Stimulated activated CD8-positive, alpha-beta memory T cell treated with anti-CD3 and anti-CD28 coated beads, Interleukin-15, amount 100 ng/mL, for 48 hours (primary cell): ENCODE measurements at regions not wholly inside any gene's neighbourhood (a gene's known extent, or its start where the extent isn't known, plus 50 kb on each side); places are given as distances from the start of the nearest gene placed in this dataset.
"Not testable (repeated sequence)": the region's sequence is repeated elsewhere in the genome, so short reads cannot be mapped to it uniquely, and the experiment has no call there.

Experiments
- DNase-seq, 2 donors: peaks; one replicate each; pipeline ENCODE4 v3.0.0-alpha.2; 2020; ENCODE audit warnings: low read depth in 2 of 2

DNA sequence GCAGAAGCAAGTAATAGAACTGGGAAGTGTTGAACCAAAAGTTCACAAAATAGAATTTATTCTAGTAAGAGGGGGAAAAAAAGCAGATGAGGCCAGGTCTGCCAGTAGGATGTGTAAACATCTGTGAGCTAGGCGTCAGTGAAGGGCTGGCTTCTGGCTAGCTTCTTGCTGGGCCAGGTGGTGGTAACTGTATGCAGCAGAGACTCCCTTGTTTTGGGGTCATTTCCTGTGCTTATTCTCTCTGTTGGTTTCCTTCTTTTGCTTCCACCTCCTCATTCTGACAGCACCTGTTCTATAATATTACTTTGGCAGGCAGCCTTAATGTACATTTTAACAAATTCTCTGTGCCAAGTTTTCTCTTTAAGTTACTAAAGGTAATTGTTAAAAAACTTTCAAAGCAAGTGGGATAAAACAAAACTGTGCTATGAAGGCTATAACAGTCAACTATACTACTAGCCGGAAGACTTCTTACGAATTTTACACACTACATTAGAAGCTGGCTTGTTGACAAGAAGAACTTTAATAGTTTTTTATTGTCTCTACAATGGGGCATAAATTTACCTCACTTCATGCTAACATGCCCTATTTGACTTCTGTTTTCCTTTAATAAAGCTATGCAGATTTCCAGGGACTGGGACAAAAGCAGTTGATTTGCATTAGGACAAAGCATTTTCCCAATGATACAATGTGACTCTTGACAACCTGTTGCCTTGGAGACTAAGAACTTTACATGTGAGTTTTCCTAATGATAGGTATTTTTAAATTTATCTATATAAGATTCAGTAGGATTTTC lies 318.8 kb upstream of the NAALADL2 start:
- no peak for DNase-seq

- no peak for DNase-seq
These were observed 317.3 kb upstream of the NAALADL2 start for GRCh38 chr3:174541708-174542315.

DNA sequence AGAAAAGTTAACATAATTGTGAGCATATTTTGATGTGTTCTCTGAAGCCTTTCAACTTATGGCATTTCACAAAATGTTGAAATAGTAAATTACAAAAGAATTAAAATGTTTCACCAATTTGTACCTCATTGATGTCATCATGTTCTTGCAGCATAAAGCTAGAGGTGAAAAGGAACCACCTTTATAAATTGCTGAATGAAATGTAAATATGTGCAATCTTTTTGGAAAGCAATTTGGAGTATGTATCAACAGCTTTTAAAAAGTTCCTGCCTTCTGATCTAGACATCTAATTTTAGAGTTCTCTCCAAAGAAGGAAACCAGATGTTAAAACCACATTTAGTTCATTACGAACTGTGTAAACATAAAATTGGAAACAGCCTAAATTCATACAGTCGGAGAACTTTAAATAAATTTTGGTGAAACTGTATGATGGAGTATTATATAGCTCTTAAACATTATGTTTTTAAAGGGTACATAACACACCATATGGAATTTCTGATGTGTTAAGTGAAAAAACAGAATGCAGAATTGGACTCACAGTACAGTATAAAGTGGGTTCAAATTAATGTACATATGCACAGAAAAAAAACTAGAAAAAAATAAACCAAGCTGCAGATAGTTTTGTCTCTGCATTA lies 311.2 kb upstream of the NAALADL2 start:
- no peak for DNase-seq

DNA sequence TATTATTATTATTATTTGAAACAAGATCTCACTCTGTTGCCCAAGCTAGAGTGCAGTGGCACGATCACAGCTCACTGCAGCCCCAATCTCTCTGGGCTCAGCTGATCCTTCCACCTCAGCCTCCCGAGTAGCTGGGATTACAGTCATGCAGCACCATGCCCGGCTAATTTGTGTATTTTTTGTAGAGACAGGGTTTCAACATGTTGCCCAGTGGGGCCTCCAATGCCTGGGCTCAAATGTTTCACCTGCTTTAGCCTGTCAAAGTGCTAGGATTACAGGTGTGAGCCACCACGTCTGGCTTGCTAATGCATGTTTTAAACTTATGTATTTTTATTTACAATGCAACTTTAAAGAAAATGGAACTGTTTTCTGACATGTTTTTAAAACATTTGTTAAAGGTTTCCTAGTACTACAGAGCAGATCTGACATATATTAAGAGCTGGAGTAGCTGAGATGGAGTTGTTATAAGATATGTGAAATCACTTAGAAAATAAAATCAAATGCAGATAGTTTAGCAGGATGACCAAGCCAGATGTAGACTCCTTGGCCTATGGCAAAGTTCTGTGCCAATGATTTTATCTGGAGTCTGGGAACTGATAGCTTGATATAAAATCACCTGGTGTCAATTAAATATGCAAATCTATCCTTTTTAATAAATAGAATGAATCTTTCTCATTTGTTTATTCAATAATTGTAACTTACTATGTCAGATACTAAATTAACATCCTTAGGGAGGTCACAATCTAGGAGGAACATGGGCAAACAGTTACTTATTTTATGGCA lies 310.1 kb upstream of the NAALADL2 start:
- no peak for DNase-seq

- no peak for DNase-seq
These were observed 277.6 kb upstream of the NAALADL2 start for GRCh38 chr3:174581558-174581957.

- DNase-seq: no peak
These were observed 275.7 kb upstream of the NAALADL2 start for GRCh38 chr3:174583396-174583795.

GRCh38 chr3:174587137-174587536 lies 272.0 kb upstream of the NAALADL2 start:
- not testable (repeated sequence) for DNase-seq

- DNase-seq: no peak
These were observed 262.6 kb upstream of the NAALADL2 start for GRCh38 chr3:174596447-174596982.

GRCh38 chr3:174598885-174599439 lies 260.2 kb upstream of the NAALADL2 start:
- DNase-seq: no peak

GRCh38 chr3:174613173-174613572 lies 246.0 kb upstream of the NAALADL2 start:
- no peak for DNase-seq

- DNase-seq: no peak
These were observed 245.1 kb upstream of the NAALADL2 start for GRCh38 chr3:174614036-174614435.

- DNase-seq: no peak
These were observed 240.6 kb upstream of the NAALADL2 start for GRCh38 chr3:174618368-174619080.

DNA sequence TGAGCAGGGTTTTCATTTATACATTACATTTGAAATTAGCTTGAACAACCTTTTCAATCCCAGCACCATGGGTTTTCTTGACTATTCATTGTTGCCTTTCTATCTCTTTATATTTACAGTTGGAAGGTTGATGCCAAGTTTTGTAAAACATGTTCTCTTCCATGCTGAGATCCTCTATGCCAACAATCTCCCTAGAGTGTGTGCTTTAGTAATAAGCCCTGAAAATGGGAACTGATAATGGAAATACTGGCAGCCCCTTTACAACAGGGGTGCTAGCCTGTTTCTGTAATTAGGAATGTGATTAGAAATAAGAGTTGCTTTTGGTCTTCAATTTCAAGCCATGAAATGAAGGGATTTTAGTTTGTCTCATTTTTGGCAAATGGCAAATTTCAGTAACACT lies 239.9 kb upstream of the NAALADL2 start:
- no peak for DNase-seq

DNA sequence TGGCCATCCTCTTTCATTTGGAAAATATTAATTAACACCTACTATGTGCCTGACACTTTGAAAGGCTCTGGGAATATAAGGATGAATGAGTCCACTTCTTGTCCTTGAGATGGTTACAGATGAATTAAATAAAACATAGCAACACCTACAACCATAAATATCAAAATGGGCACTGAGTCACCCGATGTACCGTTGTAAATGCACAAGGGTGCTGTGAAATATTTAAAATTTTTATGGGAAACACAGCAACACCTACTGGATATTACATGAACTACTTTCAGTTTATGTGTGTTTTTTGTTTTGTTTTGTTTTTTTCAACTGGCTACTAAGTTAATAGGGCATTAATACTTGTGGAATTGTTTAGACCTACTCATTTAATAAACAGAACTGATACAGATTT lies 239.0 kb upstream of the NAALADL2 start:
- no peak for DNase-seq

DNA sequence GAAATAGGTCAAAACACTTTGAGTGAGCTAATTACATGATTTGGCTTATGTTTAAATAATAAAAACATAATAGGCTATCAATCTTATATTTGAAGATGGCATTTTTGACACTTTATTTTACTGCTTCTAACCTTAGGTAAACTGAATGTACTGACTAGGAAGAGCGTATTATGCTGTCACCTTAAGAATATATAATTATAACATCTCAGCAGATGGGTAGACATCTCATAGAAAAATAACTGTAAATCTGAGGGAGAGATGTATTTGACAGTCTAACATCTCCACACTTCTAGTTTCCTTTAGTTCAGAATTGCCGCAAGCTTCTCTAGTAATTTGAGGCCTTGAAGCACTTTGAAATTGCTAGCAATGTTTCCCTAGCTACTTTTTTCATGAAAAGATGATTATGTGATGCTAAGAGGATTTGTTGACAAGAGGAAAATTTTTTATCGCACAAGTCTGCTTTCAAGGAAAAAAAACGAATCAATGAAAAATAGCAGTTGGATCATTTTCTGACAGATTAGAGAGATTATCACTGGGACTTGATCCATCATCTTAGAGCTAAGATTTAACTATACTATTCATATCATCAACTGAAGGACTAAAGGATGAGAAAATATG lies 238.2 kb upstream of the NAALADL2 start:
- no peak for DNase-seq

DNA sequence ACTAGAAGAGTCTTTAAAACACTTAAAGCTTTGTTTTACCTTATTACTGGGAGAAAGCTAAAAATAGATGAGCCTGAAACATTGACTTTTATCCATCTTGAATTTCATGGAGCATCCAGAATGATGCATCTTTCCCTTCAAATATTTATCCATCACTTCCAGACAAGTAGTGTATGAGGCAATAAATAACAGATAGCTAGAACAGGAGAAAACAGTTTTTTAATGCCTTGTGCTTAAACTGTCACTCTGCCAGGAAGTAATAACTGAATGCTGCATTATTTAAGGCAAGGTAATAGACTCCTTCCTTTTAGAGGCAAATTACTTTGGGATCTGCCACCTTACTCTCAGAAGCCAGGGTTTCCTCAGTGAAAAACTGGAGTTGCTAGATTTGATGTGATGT lies 225.8 kb upstream of the NAALADL2 start:
- DNase-seq: no peak

DNA sequence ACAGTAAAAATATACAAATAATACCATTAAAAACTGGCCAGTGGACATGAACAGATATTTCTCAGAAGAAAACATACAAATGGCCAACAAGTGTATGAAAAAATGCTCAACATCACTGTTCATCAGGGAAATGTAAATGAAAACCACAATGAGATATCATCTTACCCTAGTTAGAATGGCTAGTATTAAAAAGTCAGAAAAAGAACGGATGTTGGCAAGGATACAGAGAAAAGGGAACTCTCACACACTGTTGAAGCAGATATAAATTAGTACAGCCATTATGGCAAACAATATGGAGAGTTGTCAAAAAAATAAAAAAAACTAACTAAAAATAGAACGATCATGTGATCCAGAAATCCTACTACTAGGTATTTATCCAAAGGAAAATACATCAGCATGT lies 222.7 kb upstream of the NAALADL2 start:
- no peak for DNase-seq

DNA sequence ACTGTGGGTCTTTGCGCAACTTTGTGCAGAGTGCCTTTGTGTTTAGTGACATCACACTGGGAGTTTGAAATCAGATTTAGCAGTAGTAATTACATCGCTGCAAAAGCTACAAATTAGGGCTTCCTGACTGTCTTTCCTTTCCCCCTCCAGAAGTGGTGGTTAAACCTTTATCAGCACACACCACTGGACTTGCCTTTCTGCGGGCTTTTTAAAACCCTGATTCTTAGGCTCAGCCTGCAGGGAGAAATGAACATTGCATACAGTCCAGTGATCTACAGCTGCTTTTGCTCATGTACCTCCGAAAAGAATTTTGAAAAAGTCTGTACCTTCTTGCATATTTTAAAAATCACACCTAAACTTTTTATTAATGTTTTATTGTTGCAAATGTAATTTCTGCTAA lies 219.7 kb upstream of the NAALADL2 start:
- no peak for DNase-seq

DNA sequence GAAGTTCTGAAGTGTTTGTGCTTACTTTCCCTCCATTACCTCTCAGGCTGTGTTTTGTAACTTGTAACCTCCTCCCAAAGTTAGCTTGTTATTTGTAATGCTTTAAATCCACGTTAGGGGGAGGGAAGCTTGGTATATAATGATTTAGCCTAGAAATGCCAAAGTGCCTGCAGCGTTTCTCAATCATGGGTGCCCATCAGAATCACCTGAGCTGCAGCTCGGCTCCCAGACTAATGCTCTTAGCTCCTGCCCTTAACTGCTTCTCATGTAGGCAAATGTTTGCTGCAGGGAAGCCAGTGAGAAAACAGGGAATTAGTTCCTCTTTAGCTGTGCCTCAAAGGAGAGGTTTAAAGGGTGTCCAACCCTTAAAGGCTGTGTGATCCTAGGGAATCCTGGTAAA lies 219.2 kb upstream of the NAALADL2 start:
- DNase-seq: no peak

GRCh38 chr3:174640932-174641331 lies 218.2 kb upstream of the NAALADL2 start:
- no peak for DNase-seq

- no peak for DNase-seq
These were observed 214.8 kb upstream of the NAALADL2 start for GRCh38 chr3:174644287-174644686.
